Progenitor cell of endocrine pancreas (in vitro differentiated cells): ENCODE measurements at regions not wholly inside any gene's neighbourhood (a gene's known extent, or its start where the extent isn't known, plus 50 kb on each side); places are given as distances from the start of the nearest gene placed in this dataset.

ENCODE experiments used
- DNase-seq: peaks from one replicate; pipeline ENCODE4 v3.0.0; 2021; ENCODE audit warnings: low spot score; ENCODE audit not compliant: unreplicated experiment
- H3K27ac Mint-ChIP-seq: 2 replicates; pipeline ENCODE4 v1.8.0; 2021; ENCODE audit warnings: mild to moderate bottlenecking, moderate library complexity, mixed read lengths
- H3K27me3 Mint-ChIP-seq: 2 replicates; pipeline ENCODE4 v1.8.0; 2021; ENCODE audit warnings: mixed read lengths
- H3K36me3 Mint-ChIP-seq: 2 replicates; pipeline ENCODE4 v1.8.0; 2022; ENCODE audit warnings: mixed read lengths; ENCODE audit not compliant: insufficient read depth
- H3K4me1 Mint-ChIP-seq: 2 replicates; pipeline ENCODE4 v1.8.0; 2021; ENCODE audit warnings: low read depth, mixed read lengths
- H3K4me3 Mint-ChIP-seq: 2 replicates; pipeline ENCODE4 v1.8.0; 2021; ENCODE audit warnings: low read depth, mild to moderate bottlenecking, moderate library complexity, mixed read lengths
- H3K9me3 Mint-ChIP-seq: 2 replicates; pipeline ENCODE4 v1.8.0; 2021; ENCODE audit warnings: low read depth, mixed read lengths
- CTCF ChIP-seq: fragments of 200-600 bp; sonication (generic); IDR thresholded peaks from one replicate; pipeline ENCODE4 v1.5.0; 2021; ENCODE audit warnings: antibody characterized with exemption, mild to moderate bottlenecking; ENCODE audit not compliant: unreplicated experiment

GRCh38 chr4:185936650-185937376 is 124.8 kb upstream of the SORBS2 start:
- H3K36me3 Mint-ChIP-seq: no peaks in the 10 kb centered on the region
- H3K27ac Mint-ChIP-seq: no peak overlapping the region
- peaks cover 11% of the 10 kb centered on the region for H3K27me3 Mint-ChIP-seq
- H3K4me1 Mint-ChIP-seq: no peaks in the 10 kb centered on the region
- no peak for TF ChIP-seq CTCF
- no peak for DNase-seq
- H3K9me3 Mint-ChIP-seq: no peaks in the 10 kb centered on the region
- H3K4me3 Mint-ChIP-seq: no peak overlapping the region

GRCh38 chr4:185938654-185939053 is 126.7 kb upstream of the SORBS2 start:
- no peaks in the 10 kb centered on the region for H3K36me3 Mint-ChIP-seq
- no peaks in the 10 kb centered on the region for H3K9me3 Mint-ChIP-seq
- no peak overlapping the region for H3K27ac Mint-ChIP-seq
- no peak for TF ChIP-seq CTCF
- no peaks in the 10 kb centered on the region for H3K4me1 Mint-ChIP-seq
- H3K27me3 Mint-ChIP-seq: peaks cover 6% of the 10 kb centered on the region
- DNase-seq: no peak
- no peak overlapping the region for H3K4me3 Mint-ChIP-seq

DNA sequence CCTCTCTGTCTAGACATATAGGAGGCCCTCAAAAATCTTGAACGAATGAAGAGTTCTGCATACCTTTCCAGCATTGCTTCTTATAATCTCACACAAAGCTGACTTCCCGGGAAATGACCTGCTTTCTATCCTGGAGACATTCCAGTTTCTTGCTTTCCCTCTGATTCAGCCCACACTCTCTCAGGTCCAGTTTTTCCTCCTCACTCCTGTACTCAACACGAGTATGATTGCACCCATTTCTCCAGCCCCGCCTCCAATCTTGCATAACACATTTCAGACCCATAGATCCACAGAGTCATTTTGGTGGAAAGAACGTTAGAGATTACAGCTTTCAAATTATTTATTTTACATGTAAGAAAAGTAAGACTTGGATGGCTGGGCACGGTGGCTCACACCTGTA is 127.5 kb upstream of the TLR3 start:
- Mint-ChIP-seq H3K9me3 (no peaks in the 10 kb centered on the region), H3K27ac (no peak overlapping the region), H3K36me3 (no peaks in the 10 kb centered on the region), H3K4me1 (no peaks in the 10 kb centered on the region), H3K4me3 (no peak overlapping the region), H3K27me3 (peaks cover 10% of the 10 kb centered on the region)
- TF ChIP-seq CTCF: no peak
- DNase-seq: no peak

DNA sequence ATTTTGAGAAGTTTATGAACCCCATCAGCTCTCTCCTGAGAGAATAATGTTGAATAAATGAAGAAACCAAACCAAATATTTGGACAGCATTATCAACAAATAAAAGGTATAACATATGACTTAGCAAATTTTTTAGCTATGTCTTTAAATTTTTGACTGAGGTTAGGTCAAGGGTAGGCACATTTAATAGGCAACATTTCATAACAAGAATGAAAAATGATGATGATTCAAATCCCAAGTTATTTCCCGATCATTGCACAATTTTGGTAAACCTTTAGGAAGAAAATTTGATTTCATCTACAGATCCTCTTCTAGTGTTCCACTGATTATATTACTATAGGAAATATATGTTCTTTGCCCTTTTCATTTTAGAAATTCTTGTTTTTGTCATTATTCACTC is 123.7 kb upstream of the TLR3 start:
- Mint-ChIP-seq H3K4me1 (no peaks in the 10 kb centered on the region), H3K4me3 (no peak overlapping the region), H3K27me3 (peaks cover 9% of the 10 kb centered on the region), H3K36me3 (no peaks in the 10 kb centered on the region), H3K27ac (no peak overlapping the region), H3K9me3 (no peaks in the 10 kb centered on the region)
- DNase-seq: no peak
- TF ChIP-seq CTCF: no peak

GRCh38 chr4:185945906-185946305 is 123.0 kb upstream of the TLR3 start:
- Mint-ChIP-seq H3K4me1 (no peaks in the 10 kb centered on the region), H3K9me3 (no peaks in the 10 kb centered on the region), H3K27ac (no peak overlapping the region), H3K4me3 (no peak overlapping the region), H3K36me3 (no peaks in the 10 kb centered on the region), H3K27me3 (peaks cover 9% of the 10 kb centered on the region)
- TF ChIP-seq CTCF: no peak
- no peak for DNase-seq
